ENCODE measurements at regions not wholly inside any gene's neighbourhood (a gene's known extent, or its start where the extent isn't known, plus 50 kb on each side); places are given as distances from the start of the nearest gene placed in this dataset.
"Not testable (repeated sequence)": the region's sequence is repeated elsewhere in the genome, so short reads cannot be mapped to it uniquely, and the experiment has no call there.

DNA sequence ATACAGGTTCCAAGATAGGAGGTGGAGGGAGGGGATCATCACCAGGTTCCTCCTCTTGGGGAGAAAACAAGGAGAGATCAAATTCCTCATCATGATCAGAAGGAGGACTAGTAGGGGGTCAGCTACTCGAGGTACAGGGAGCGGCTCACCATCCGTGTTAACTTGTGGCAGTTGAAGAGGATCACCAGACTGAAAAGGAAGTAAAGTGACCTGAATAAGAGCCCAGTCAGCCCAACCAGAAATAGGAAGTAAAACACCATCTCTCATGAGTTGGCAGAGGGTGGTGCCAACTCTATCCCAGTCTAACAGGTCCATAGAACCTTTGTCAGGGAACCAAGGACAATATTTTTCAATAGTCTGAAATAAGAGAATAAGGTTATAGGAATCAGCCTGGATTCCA is 213.1 kb upstream of the KCNN2 start:
- TF ChIP-seq POLR2AphosphoS5 (IDR thresholded peaks at IDR 0.05; ENCODE audit: low read depth, low read length); POLR2A (IDR thresholded peaks at IDR 0.05; ENCODE audit: low read depth, low read length); TAF1 (IDR thresholded peaks at IDR 0.05; ENCODE audit: borderline replicate concordance, low read depth, low read length): not testable (repeated sequence)

Measured in GM12892 (cell line).